Transverse colon (tissue), 4 donors: ENCODE measurements at regions not wholly inside any gene's neighbourhood (a gene's known extent, or its start where the extent isn't known, plus 50 kb on each side); places are given as distances from the start of the nearest gene placed in this dataset.

Source experiments
- CTCF ChIP-seq, 5 experiments: fragments of 200-600 bp in 3 of 5; fragments of 450-650 bp in 2 of 5; sonication (generic) in 3 of 5; IDR thresholded peaks; 1 replicate in 2 of 5; 2 replicates in 3 of 5; pipeline ENCODE4 v1.5.1; 2016 to 2017; ENCODE audit warnings: antibody characterized with exemption in 5 of 5, inconsistent platforms in 3 of 5, mild to moderate bottlenecking in 2 of 5, moderate library complexity in 1 of 5
- POLR2A ChIP-seq: fragments of 450-650 bp; IDR thresholded peaks from one replicate; pipeline ENCODE4 v1.6.1; 2016; ENCODE audit warnings: antibody characterized with exemption, mild to moderate bottlenecking, moderate library complexity
- POLR2AphosphoS5 ChIP-seq, 3 donors: sonication (generic); formaldehyde crosslinking; IDR thresholded peaks; one replicate each; pipeline ENCODE4 v1.6.1; 2016; ENCODE audit warnings: antibody characterized with exemption in 3 of 3

GRCh38 chr22:47678048-47678447, 915.6 kb downstream of the TBC1D22A start:
- TF ChIP-seq POLR2AphosphoS5 (IDR thresholded peaks at IDR 0.05) (no peak), POLR2A (no peak), CTCF (IDR thresholded peaks at IDR 0.05) (no peak)
